Stimulated activated naive B cell treated with anti-CD40 and anti-IgM and Interleukin-4, amounts not matched to agents 10 μg/mL and 1 μg/mL and 100 μg/mL, for 72 hours (primary cell): ENCODE measurements at regions not wholly inside any gene's neighbourhood (a gene's known extent, or its start where the extent isn't known, plus 50 kb on each side); places are given as distances from the start of the nearest gene placed in this dataset.

Source experiments
- ATAC-seq, 2 donors: fragments of 150-1000 bp; cut with Tn5 transposase; replicated peaks; 2 replicates each; pipeline ENCODE4 v1.10.0; 2021; ENCODE audit warnings: moderate library complexity in 1 of 2
- DNase-seq: peaks from one replicate; pipeline ENCODE4 v3.0.0; 2021
- H3K27ac Mint-ChIP-seq: one replicate; pipeline ENCODE4 v1.8.0; 2022; ENCODE audit warnings: mild to moderate bottlenecking, mixed read lengths
- H3K27me3 Mint-ChIP-seq, 2 donors: one replicate each; pipeline ENCODE4 v1.8.0; 2022; ENCODE audit warnings: mixed read lengths in 2 of 2
- H3K36me3 Mint-ChIP-seq, 2 donors: one replicate each; pipeline ENCODE4 v1.8.0; 2022; ENCODE audit warnings: mixed read lengths in 2 of 2, mild to moderate bottlenecking in 1 of 2
- H3K4me1 Mint-ChIP-seq, 2 donors: one replicate each; pipeline ENCODE4 v1.8.0; 2022; ENCODE audit warnings: mixed read lengths in 2 of 2, mild to moderate bottlenecking in 1 of 2
- H3K4me3 Mint-ChIP-seq, 2 donors: one replicate each; pipeline ENCODE4 v1.8.0; 2022; ENCODE audit warnings: mild to moderate bottlenecking in 2 of 2, mixed read lengths in 2 of 2, moderate library complexity in 1 of 2
- H3K9me3 Mint-ChIP-seq, 2 donors: one replicate each; pipeline ENCODE4 v1.8.0; 2022; ENCODE audit warnings: mixed read lengths in 2 of 2, mild to moderate bottlenecking in 1 of 2

DNA sequence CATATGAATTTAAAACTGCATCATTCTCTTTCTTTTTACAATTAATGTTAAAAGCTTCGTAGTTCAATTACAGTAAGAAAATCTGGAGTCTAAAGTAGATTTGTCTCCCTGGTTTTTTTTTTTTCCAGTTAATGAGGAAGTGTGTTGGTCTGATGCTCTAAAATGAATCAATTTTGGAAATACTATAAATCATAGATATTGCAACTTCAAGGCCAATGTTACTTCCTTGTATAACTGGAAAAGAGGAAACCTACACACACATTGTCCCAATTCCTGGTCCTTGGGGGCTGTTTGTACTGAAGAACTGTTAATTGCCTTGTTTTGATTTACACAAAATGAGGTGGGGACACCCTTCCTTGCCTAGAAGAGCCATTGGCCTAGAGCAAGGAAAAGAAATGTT is 107.2 kb downstream of the RGS2 start:
- no peak overlapping the region for H3K27ac Mint-ChIP-seq
- ATAC-seq, result no peak

GRCh38 chr1:192918259-192918658 is 109.4 kb downstream of the RGS2 start:
- no peaks in the 10 kb centered on the region for H3K9me3 Mint-ChIP-seq
- H3K4me3 Mint-ChIP-seq, result no peak overlapping the region
- H3K36me3 Mint-ChIP-seq, result no peaks in the 10 kb centered on the region
- DNase-seq, result no peak
- no peak overlapping the region for H3K27ac Mint-ChIP-seq
- ATAC-seq, result no peak
- H3K27me3 Mint-ChIP-seq, result no peaks in the 10 kb centered on the region
- H3K4me1 Mint-ChIP-seq, result no peaks in the 10 kb centered on the region

More for the DNA sequence above, 107.2 kb downstream of the RGS2 start:
- Mint-ChIP-seq H3K27me3 (no peaks in the 10 kb centered on the region), H3K36me3 (no peaks in the 10 kb centered on the region), H3K4me3 (no peak overlapping the region), H3K9me3 (peaks cover 2 to 4% of the 10 kb centered on the region in 2 donors), H3K4me1 (no peaks in the 10 kb centered on the region)
- no peak for DNase-seq

- DNase-seq, result no peak
- no peak for ATAC-seq
- Mint-ChIP-seq H3K9me3 (no peaks in the 10 kb centered on the region), H3K27me3 (no peaks in the 10 kb centered on the region), H3K36me3 (no peaks in the 10 kb centered on the region), H3K4me3 (no peak overlapping the region), H3K27ac (no peak overlapping the region), H3K4me1 (no peaks in the 10 kb centered on the region)
Measured at GRCh38 chr1:192920412-192920811, 111.6 kb downstream of the RGS2 start.

DNA sequence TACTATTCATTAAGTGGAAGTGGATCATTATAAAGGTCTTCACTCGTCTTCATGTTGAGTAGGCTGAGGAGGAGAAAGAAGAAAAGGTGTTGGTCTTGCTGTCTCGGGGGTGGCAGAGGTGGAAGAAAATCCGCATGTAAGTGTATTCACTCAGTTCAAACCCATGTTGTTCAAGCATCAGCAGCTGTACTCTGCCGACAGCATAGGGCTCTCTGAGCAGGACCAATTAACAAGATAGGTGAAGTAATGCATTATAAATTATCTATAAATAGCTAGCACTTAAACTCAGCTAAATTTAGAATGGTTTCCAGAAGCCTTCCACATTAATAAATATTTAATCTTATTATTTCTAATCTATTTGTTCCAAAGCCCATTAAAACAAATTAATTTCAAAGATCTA is 116.8 kb downstream of the RGS2 start:
- ATAC-seq, result no peak
- H3K9me3 Mint-ChIP-seq, result no peaks in the 10 kb centered on the region
- DNase-seq, result no peak
- H3K4me3 Mint-ChIP-seq, result no peak overlapping the region
- no peak overlapping the region for H3K27ac Mint-ChIP-seq
- H3K4me1 Mint-ChIP-seq, result no peaks in the 10 kb centered on the region
- H3K36me3 Mint-ChIP-seq, result no peaks in the 10 kb centered on the region
- peaks cover 5 to 6% of the 10 kb centered on the region in 2 donors for H3K27me3 Mint-ChIP-seq

DNA sequence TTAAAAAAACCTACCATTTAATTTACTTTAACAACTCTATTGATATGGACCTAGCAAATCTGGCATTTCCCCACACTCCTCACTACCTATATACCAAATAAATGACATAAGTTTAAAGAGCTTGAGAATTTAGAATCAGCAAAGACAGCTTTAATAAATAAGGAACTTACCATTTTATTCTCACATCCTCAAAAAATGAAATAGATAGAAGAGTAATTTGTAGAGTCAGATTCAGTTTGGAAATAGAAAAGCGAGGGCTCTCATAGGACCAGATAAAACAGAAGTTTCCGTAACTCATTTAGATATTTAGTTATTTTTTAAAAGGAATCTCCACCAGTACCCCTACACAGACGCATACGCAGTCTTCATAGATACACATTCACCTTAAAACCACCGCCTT is 117.9 kb downstream of the RGS2 start:
- Mint-ChIP-seq H3K9me3 (no peaks in the 10 kb centered on the region), H3K27me3 (peaks cover 5 to 6% of the 10 kb centered on the region in 2 donors), H3K27ac (no peak overlapping the region), H3K4me1 (no peaks in the 10 kb centered on the region), H3K4me3 (no peak overlapping the region), H3K36me3 (no peaks in the 10 kb centered on the region)
- ATAC-seq (no peak), DNase-seq (no peak)

- H3K4me1 Mint-ChIP-seq, result no peaks in the 10 kb centered on the region
- ATAC-seq, result no peak
- H3K27ac Mint-ChIP-seq, result no peak overlapping the region
- H3K4me3 Mint-ChIP-seq, result no peak overlapping the region
- no peaks in the 10 kb centered on the region for H3K9me3 Mint-ChIP-seq
- H3K36me3 Mint-ChIP-seq, result no peaks in the 10 kb centered on the region
- peaks cover 5 to 6% of the 10 kb centered on the region in 2 donors for H3K27me3 Mint-ChIP-seq
- DNase-seq, result no peak
Measured at GRCh38 chr1:192927496-192927895, 118.7 kb downstream of the RGS2 start.

DNA sequence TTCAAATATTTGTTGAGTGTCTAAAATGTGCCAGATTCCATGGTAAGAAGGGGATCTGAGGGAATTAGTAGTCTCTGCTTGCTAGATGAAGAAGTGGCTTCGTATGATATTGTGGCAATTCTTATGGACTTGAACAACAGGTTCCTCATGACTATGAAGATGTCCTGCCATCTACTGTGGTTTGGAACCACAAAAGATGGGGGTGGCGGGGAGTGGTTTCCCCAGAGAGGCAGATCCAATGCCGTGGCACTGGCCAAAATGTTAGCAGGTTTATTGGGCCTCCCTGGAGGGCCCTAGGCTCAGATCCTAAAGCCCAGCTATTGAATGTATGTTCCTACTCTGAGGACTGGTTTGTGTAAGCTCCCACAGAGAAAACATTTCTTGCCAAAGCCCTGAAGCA is 120.8 kb downstream of the RGS2 start:
- Mint-ChIP-seq H3K4me1 (no peaks in the 10 kb centered on the region), H3K27ac (no peak overlapping the region), H3K9me3 (no peaks in the 10 kb centered on the region), H3K36me3 (no peaks in the 10 kb centered on the region), H3K4me3 (no peak overlapping the region), H3K27me3 (peaks cover 5 to 10% of the 10 kb centered on the region in 2 donors)
- no peak for ATAC-seq
- no peak for DNase-seq

GRCh38 chr1:192933744-192934143 is 124.9 kb downstream of the RGS2 start:
- H3K36me3 Mint-ChIP-seq, result no peaks in the 10 kb centered on the region
- DNase-seq (no peak), ATAC-seq (no peak)
- H3K27ac Mint-ChIP-seq, result no peak overlapping the region
- no peaks in the 10 kb centered on the region for H3K9me3 Mint-ChIP-seq
- no peak overlapping the region for H3K4me3 Mint-ChIP-seq
- H3K4me1 Mint-ChIP-seq, result peaks cover 0 to 11% of the 10 kb centered on the region in 2 donors
- H3K27me3 Mint-ChIP-seq, result peaks cover 0 to 3% of the 10 kb centered on the region in 2 donors

DNA sequence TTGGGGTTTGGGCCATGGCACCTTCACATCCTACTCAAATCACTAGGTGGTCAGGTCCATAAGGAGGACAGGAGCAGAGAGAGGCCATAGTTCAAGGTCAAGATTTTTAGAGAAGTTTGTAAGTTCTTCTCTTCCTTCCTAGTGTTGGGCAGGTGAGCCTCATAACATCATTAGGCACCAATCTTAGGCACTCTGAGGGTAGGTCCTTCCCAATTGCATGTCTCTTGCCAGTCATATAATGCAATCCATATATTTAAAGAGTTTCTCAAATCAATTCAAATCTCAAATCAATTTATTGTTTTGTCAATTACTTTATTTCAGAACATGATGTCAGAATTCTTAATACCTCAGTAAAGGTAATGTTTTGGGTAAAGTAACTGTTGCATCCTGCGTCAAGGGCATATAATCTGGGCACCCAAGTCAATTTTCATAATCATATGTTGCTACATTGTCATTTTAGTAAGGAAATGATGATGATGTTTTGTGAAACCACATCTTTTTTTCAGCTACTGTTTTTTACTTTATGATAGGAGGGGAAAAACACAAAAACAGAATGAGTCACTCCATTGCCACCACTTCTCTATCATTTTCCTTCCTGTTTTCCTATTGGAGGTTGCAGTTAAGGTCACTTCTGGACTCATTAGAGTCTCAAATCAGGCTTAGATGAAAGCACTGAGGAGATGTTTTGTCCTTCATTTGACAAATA is 122.7 kb downstream of the UCHL5 start:
- Mint-ChIP-seq H3K36me3 (no peaks in the 10 kb centered on the region), H3K4me1 (peaks cover 0 to 11% of the 10 kb centered on the region in 2 donors), H3K27me3 (peaks cover 0 to 3% of the 10 kb centered on the region in 2 donors), H3K9me3 (no peaks in the 10 kb centered on the region), H3K4me3 (no peak overlapping the region), H3K27ac (no peak overlapping the region)
- ATAC-seq (peak; percentile 92 to 94), DNase-seq (no peak)

GRCh38 chr1:192937128-192937527 is 122.0 kb downstream of the UCHL5 start:
- Mint-ChIP-seq H3K27me3 (peaks cover 0 to 3% of the 10 kb centered on the region in 2 donors), H3K36me3 (no peaks in the 10 kb centered on the region), H3K27ac (no peak overlapping the region), H3K4me3 (no peak overlapping the region), H3K4me1 (peaks cover 0 to 13% of the 10 kb centered on the region in 2 donors), H3K9me3 (no peaks in the 10 kb centered on the region)
- no peak for DNase-seq
- ATAC-seq, result no peak

DNA sequence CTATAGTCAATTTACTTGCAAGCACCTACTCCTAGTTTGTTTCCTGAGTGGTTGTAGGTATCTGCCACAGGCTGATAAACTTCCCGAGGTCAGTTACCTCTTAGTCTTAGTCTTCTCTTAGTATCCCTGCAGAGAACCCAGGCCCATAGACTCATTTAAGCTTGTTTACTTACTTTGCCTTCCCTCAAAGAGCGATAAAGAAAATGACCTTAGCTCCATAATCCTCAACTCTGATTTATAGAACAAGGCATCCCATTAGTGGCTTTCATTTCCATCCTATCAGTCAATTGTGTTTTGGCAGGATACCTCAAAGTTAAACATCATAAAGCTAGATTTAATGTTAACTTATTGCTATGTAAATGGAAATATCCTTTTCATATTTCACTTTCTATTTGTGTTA is 119.7 kb downstream of the UCHL5 start:
- no peaks in the 10 kb centered on the region for H3K36me3 Mint-ChIP-seq
- H3K4me3 Mint-ChIP-seq, result no peak overlapping the region
- H3K27ac Mint-ChIP-seq, result no peak overlapping the region
- H3K9me3 Mint-ChIP-seq, result peaks cover 0 to under 1% of the 10 kb centered on the region in 2 donors
- H3K27me3 Mint-ChIP-seq, result no peaks in the 10 kb centered on the region
- DNase-seq, result no peak
- H3K4me1 Mint-ChIP-seq, result peaks cover 0 to 16% of the 10 kb centered on the region in 2 donors
- ATAC-seq, result no peak

- ATAC-seq (no peak), DNase-seq (no peak)
- Mint-ChIP-seq H3K9me3 (peaks cover 0 to 6% of the 10 kb centered on the region in 2 donors), H3K36me3 (no peaks in the 10 kb centered on the region), H3K27ac (no peak overlapping the region), H3K4me1 (peaks cover 0 to 16% of the 10 kb centered on the region in 2 donors), H3K27me3 (no peaks in the 10 kb centered on the region), H3K4me3 (no peak overlapping the region)
Measured at GRCh38 chr1:192940658-192941057, 118.5 kb downstream of the UCHL5 start.

DNA sequence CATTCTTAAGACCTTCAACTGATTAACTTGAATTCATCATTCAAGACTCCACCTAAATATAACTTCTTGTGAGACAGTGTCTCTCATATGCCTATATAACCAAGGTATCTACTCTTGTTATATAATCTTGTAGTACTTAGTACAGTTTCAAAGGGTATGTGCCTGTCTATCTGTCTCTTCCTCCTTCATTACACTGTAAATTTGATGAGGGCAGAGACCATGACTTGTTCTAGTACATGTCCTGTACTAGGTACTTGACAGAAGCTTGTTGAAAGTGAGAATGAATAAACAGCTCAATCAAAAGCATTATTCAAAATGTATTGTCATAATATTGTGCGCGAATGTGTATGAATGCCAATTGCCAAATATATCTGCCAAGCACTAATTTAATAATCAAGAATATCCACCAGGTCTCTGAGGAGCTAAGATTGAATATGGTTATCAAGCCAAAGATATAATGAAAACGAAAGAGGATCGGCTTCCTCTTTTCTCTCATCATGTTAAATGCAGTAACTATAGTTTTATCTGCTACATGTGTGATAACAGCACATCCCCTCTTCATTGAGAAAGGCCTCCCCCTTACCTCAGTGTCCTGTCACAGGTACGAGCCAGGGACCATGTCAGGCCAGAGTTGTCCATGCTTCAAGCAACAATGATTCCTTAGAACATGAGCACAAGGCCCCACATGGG is 117.3 kb downstream of the UCHL5 start:
- H3K36me3 Mint-ChIP-seq, result no peaks in the 10 kb centered on the region
- peaks cover 0 to 6% of the 10 kb centered on the region in 2 donors for H3K4me1 Mint-ChIP-seq
- peak; percentile 33 to 64 for ATAC-seq
- H3K9me3 Mint-ChIP-seq, result peaks cover 0 to 6% of the 10 kb centered on the region in 2 donors
- no peaks in the 10 kb centered on the region for H3K27me3 Mint-ChIP-seq
- H3K4me3 Mint-ChIP-seq, result no peak overlapping the region
- DNase-seq, result no peak
- H3K27ac Mint-ChIP-seq, result no peak overlapping the region

DNA sequence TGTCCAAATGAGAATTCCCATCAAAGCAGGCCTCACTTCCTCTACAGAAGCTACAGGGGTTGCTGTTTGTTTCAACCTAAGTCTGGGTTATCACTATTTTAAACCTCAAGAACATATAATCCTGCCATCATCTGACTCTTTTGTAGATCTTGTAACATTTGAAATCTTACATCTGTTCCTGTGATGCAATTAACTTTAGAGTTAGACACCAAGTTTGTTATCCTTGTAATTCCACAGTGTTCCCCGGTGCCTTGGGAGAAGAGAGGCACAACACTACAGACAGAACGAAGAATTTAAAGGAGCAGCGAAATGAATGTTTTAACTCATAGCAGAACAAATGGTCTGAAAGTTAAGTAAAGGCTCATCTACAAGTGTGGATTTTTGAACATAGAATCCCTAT is 116.1 kb downstream of the UCHL5 start:
- peaks cover 0 to 6% of the 10 kb centered on the region in 2 donors for H3K9me3 Mint-ChIP-seq
- H3K27ac Mint-ChIP-seq, result no peak overlapping the region
- peaks cover 0 to 6% of the 10 kb centered on the region in 2 donors for H3K4me1 Mint-ChIP-seq
- no peak for ATAC-seq
- no peak overlapping the region for H3K4me3 Mint-ChIP-seq
- DNase-seq, result no peak
- H3K36me3 Mint-ChIP-seq, result peaks cover 0 to 2% of the 10 kb centered on the region in 2 donors
- H3K27me3 Mint-ChIP-seq, result no peaks in the 10 kb centered on the region

GRCh38 chr1:192943522-192943921 is 115.6 kb downstream of the UCHL5 start:
- DNase-seq, result no peak
- Mint-ChIP-seq H3K4me3 (no peak overlapping the region), H3K9me3 (peaks cover 0 to 6% of the 10 kb centered on the region in 2 donors), H3K27ac (no peak overlapping the region), H3K27me3 (no peaks in the 10 kb centered on the region), H3K36me3 (peaks cover 0 to 3% of the 10 kb centered on the region in 2 donors), H3K4me1 (peaks cover 0 to 6% of the 10 kb centered on the region in 2 donors)
- ATAC-seq, result no peak
